Occipital lobe (tissue), 1 donor: ENCODE measurements at regions not wholly inside any gene's neighbourhood (a gene's known extent, or its start where the extent isn't known, plus 50 kb on each side); places are given as distances from the start of the nearest gene placed in this dataset.
"Not testable (repeated sequence)": the region's sequence is repeated elsewhere in the genome, so short reads cannot be mapped to it uniquely, and the experiment has no call there.

Experiments
- DNase-seq: peaks from one replicate; lab custom pipeline; 2025; lab: John Stamatoyannopoulos, UW

- no peak for DNase-seq
Observed at GRCh38 chr3:167106456-167106855, 273.6 kb downstream of the ZBBX start.

GRCh38 chr3:167102071-167102470 is 278.0 kb downstream of the ZBBX start:
- no peak for DNase-seq

GRCh38 chr3:167100651-167101050 is 279.4 kb downstream of the ZBBX start:
- no peak for DNase-seq

GRCh38 chr3:167100200-167100599 is 279.9 kb downstream of the ZBBX start:
- DNase-seq, result no peak

- DNase-seq, result no peak
Observed at GRCh38 chr3:167095976-167096375, 284.1 kb downstream of the ZBBX start.

GRCh38 chr3:167094632-167095031 is 285.5 kb downstream of the ZBBX start:
- no peak for DNase-seq

- DNase-seq, result no peak
Observed at GRCh38 chr3:167091226-167091625, 288.9 kb downstream of the ZBBX start.

- no peak for DNase-seq
Observed at GRCh38 chr3:167084545-167084944, 295.6 kb downstream of the ZBBX start.

GRCh38 chr3:167078070-167078622 is 302.0 kb downstream of the ZBBX start:
- DNase-seq, result no peak

GRCh38 chr3:167067787-167068161 is 312.3 kb downstream of the ZBBX start:
- no peak for DNase-seq

- DNase-seq, result no peak
Observed at GRCh38 chr3:167066977-167067786, 312.9 kb downstream of the ZBBX start.

- DNase-seq, result no peak
Observed at GRCh38 chr3:167057581-167057980, 322.5 kb downstream of the ZBBX start.

GRCh38 chr3:167054926-167055325 is 325.2 kb downstream of the ZBBX start:
- no peak for DNase-seq

- DNase-seq, result no peak
Observed at GRCh38 chr3:167051421-167051820, 328.7 kb downstream of the ZBBX start.

- no peak for DNase-seq
Observed at GRCh38 chr3:167033866-167034265, 346.2 kb downstream of the ZBBX start.

- DNase-seq, result no peak
Observed at GRCh38 chr3:167032267-167032876, 347.7 kb downstream of the ZBBX start.

GRCh38 chr3:167031364-167032049 is 348.6 kb downstream of the ZBBX start:
- DNase-seq, result no peak

GRCh38 chr3:167030082-167030725 is 349.9 kb downstream of the ZBBX start:
- no peak for DNase-seq

- not testable (repeated sequence) for DNase-seq
Observed at GRCh38 chr3:167019503-167019902, 360.6 kb downstream of the ZBBX start.

GRCh38 chr3:167018591-167019111 is 361.4 kb downstream of the ZBBX start:
- not testable (repeated sequence) for DNase-seq

GRCh38 chr3:167012691-167013090 is 367.4 kb downstream of the ZBBX start:
- no peak for DNase-seq

GRCh38 chr3:167008791-167009190 is 371.3 kb downstream of the ZBBX start:
- DNase-seq, result no peak
